ENCODE measurements at regions not wholly inside any gene's neighbourhood (a gene's known extent, or its start where the extent isn't known, plus 50 kb on each side); places are given as distances from the start of the nearest gene placed in this dataset.

- TF ChIP-seq EZH2phosphoT487 (IDR thresholded peaks at IDR 0.05; ENCODE audit: insufficient read depth, low read depth) (no peak), EZH2 (IDR thresholded peaks at IDR 0.05; ENCODE audit: insufficient read depth, poor library complexity, severe bottlenecking) (no peak)
These were observed 134.3 kb upstream of the MAP1B start for GRCh38 chr5:71972777-71973473.
